Keratinocyte (primary cell): ENCODE measurements at regions not wholly inside any gene's neighbourhood (a gene's known extent, or its start where the extent isn't known, plus 50 kb on each side); places are given as distances from the start of the nearest gene placed in this dataset.

ENCODE experiments used
- DNase-seq: peaks from one replicate; pipeline ENCODE4 v3.0.0-alpha.2; 2011; ENCODE audit warnings: low read depth, missing footprints, low spot score
- FAIRE-seq: peaks from 2 replicates; lab custom pipeline; 2011; peaks lifted over from hg19 to GRCh38; lab: Jason Lieb, UNC
- H2AFZ ChIP-seq: 2 replicates; pipeline ENCODE4 v1.6.0; 2012; ENCODE audit warnings: low read length, control low read depth, inconsistent platforms; ENCODE audit not compliant: control insufficient read depth
- H3K27ac ChIP-seq: 2 replicates; pipeline ENCODE4 v1.5.1; 2011; ENCODE audit warnings: low read length; ENCODE audit not compliant: control insufficient read depth, insufficient read depth
- H3K27me3 ChIP-seq: 3 replicates; pipeline ENCODE4 v1.6.0; 2011; ENCODE audit warnings: low read length; ENCODE audit not compliant: control insufficient read depth, insufficient read depth; ENCODE audit errors: extremely low read depth
- H3K36me3 ChIP-seq, 2 experiments: 2 replicates in 1 of 2; 3 replicates in 1 of 2; pipeline ENCODE4 v1.5.1; 2011; ENCODE audit warnings: low read length in 2 of 2, mild to moderate bottlenecking in 1 of 2; ENCODE audit not compliant: control insufficient read depth in 2 of 2, insufficient read depth in 2 of 2; ENCODE audit errors: extremely low read depth in 1 of 2
- H3K4me1 ChIP-seq: 3 replicates; pipeline ENCODE4 v1.5.1; 2011; ENCODE audit warnings: low read length; ENCODE audit not compliant: control insufficient read depth, insufficient read depth; ENCODE audit errors: extremely low read depth
- H3K4me2 ChIP-seq: 3 replicates; pipeline ENCODE4 v1.6.0; 2011; ENCODE audit warnings: low read depth, low read length; ENCODE audit not compliant: control insufficient read depth, insufficient read depth; ENCODE audit errors: extremely low read depth
- H3K4me3 ChIP-seq, 3 experiments: fragments of 200-600 bp in 1 of 3; sonication (generic) in 1 of 3; 2 replicates in 2 of 3; 3 replicates in 1 of 3; pipeline ENCODE4 v1.5.1; 2011 to 2016; ENCODE audit warnings: low read length in 3 of 3, mild to moderate bottlenecking in 3 of 3, control low read depth in 2 of 3, inconsistent platforms in 1 of 3, low read depth in 1 of 3, mixed read lengths in 1 of 3, mixed run types in 1 of 3, moderate library complexity in 1 of 3; ENCODE audit not compliant: control insufficient read depth in 2 of 3, insufficient read depth in 2 of 3; ENCODE audit errors: extremely low read depth in 1 of 3
- H3K79me2 ChIP-seq: 2 replicates; pipeline ENCODE4 v1.6.0; 2012; ENCODE audit warnings: low read length; ENCODE audit not compliant: control insufficient read depth, insufficient read depth
- H3K9ac ChIP-seq: 3 replicates; pipeline ENCODE4 v1.6.0; 2011; ENCODE audit warnings: low read length; ENCODE audit not compliant: control insufficient read depth, insufficient read depth; ENCODE audit errors: extremely low read depth
- H3K9me1 ChIP-seq: 3 replicates; pipeline ENCODE4 v1.6.0; 2011; ENCODE audit warnings: low read length; ENCODE audit not compliant: control insufficient read depth, insufficient read depth; ENCODE audit errors: extremely low read depth
- H3K9me3 ChIP-seq: 2 replicates; pipeline ENCODE4 v1.5.1; 2012; ENCODE audit warnings: low read depth, low read length; ENCODE audit not compliant: control insufficient read depth
- H4K20me1 ChIP-seq: 3 replicates; pipeline ENCODE4 v1.6.0; 2011; ENCODE audit warnings: low read length; ENCODE audit not compliant: control insufficient read depth, insufficient read depth; ENCODE audit errors: extremely low read depth
- EZH2 ChIP-seq: IDR thresholded peaks from one replicate; pipeline ENCODE4 v1.6.1; 2012; ENCODE audit warnings: inconsistent platforms, mild to moderate bottlenecking, low read length, moderate library complexity
- dilution Hi-C: fragments of 300-500 bp; cut with MboI; formaldehyde crosslinking; loops from one replicate; pipeline ENCODE4 v1.7.0; 2020; ENCODE audit warnings: low sequenced_read_pairs; ENCODE audit not compliant: extremely low pct_ligation_motif_present
- TF ChIP-seq, protein P1 (sequence below), 3 experiments: IDR thresholded peaks in 1 of 3; conservative IDR thresholded peaks in 1 of 3; optimal IDR thresholded peaks in 1 of 3; 2 replicates in 2 of 3; 3 replicates in 1 of 3; pipeline versions ENCODE3 to v1.5.1; 2011; ENCODE audit warnings: low read length in 3 of 3, mild to moderate bottlenecking in 3 of 3, moderate library complexity in 2 of 3, control low read depth in 1 of 3, inconsistent platforms in 1 of 3; ENCODE audit not compliant: insufficient read depth in 2 of 3; ENCODE audit errors: extremely low read depth in 1 of 3

DNA sequence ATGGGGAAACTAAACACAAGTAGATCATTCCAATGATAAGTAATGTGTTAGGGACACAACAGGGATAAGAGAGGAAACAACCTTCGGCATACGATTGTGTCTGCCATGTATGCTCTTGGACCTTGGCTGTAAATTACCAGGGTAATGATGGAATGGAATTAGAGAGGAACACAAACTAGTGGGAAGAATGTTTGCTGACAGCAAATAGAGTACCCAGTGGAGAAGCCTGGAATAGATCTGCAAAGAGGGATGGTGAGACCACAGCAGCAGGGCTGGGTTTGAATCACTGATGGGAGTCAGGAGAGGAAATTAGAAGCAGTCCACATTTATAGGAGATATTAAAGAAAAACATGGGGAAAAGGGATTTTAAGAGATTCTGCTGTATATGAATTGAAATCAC lies 172.8 kb downstream of the LRIG3 start:
- Histone ChIP-seq H4K20me1 (no peaks in the 10 kb centered on the region), H3K36me3 (no peaks in the 10 kb centered on the region)
- FAIRE-seq = no peak

DNA sequence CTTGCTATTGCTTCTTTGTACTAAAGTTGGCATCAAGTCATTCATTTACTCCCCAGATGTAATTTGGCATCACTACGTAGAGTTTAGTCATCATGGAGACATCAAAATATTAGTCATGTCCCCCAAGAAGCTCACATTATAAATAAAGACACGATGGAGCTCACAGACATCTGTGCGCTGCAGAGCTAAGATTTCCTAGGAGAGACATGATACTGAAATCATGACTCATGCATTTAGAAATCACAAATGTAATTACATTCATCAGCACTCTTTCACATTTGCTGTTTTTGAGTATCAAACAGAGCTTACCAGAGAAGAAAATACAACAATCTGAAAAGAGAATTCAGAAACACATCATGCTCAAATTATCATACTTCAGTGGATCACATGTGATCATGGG lies 169.8 kb downstream of the LRIG3 start:
- DNase-seq (peak; percentile 59), FAIRE-seq (peak; percentile 80)
- H2AFZ ChIP-seq = no peak overlapping the region
- no peak overlapping the region for H3K4me2 ChIP-seq
- TF ChIP-seq EZH2 = no peak
- TF ChIP-seq, protein P1, sequence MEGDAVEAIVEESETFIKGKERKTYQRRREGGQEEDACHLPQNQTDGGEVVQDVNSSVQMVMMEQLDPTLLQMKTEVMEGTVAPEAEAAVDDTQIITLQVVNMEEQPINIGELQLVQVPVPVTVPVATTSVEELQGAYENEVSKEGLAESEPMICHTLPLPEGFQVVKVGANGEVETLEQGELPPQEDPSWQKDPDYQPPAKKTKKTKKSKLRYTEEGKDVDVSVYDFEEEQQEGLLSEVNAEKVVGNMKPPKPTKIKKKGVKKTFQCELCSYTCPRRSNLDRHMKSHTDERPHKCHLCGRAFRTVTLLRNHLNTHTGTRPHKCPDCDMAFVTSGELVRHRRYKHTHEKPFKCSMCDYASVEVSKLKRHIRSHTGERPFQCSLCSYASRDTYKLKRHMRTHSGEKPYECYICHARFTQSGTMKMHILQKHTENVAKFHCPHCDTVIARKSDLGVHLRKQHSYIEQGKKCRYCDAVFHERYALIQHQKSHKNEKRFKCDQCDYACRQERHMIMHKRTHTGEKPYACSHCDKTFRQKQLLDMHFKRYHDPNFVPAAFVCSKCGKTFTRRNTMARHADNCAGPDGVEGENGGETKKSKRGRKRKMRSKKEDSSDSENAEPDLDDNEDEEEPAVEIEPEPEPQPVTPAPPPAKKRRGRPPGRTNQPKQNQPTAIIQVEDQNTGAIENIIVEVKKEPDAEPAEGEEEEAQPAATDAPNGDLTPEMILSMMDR (optimal IDR thresholded peaks at IDR 0.05 in 1 of 3, IDR thresholded peaks at IDR 0.05 in 1 of 3, conservative IDR thresholded peaks at IDR 0.05 in 1 of 3; ENCODE audit: extremely low read depth in 1 of 3, insufficient read depth in 2 of 3, low read length in 3 of 3) = no peak
- dilution Hi-C loops = no loop called here
- H3K79me2 ChIP-seq = no peaks in the 10 kb centered on the region
- H3K9me3 ChIP-seq = no peaks in the 10 kb centered on the region
- H3K27me3 ChIP-seq = no peaks in the 10 kb centered on the region
- H3K9me1 ChIP-seq = no peaks in the 10 kb centered on the region
- no peaks in the 10 kb centered on the region for H3K36me3 ChIP-seq
- H3K4me3 ChIP-seq = no peak overlapping the region
- H4K20me1 ChIP-seq = no peaks in the 10 kb centered on the region
- H3K9ac ChIP-seq = no peak overlapping the region
- no peaks in the 10 kb centered on the region for H3K4me1 ChIP-seq
- H3K27ac ChIP-seq = peak overlapping the region; percentile 2

More for the DNA sequence above, 172.8 kb downstream of the LRIG3 start:
- DNase-seq = no peak
- Histone ChIP-seq H3K4me3 (no peak overlapping the region), H3K79me2 (no peaks in the 10 kb centered on the region), H3K9me3 (no peaks in the 10 kb centered on the region), H3K9me1 (no peaks in the 10 kb centered on the region), H3K27ac (no peak overlapping the region), H3K4me1 (no peaks in the 10 kb centered on the region), H2AFZ (no peak overlapping the region), H3K27me3 (no peaks in the 10 kb centered on the region), H3K9ac (no peak overlapping the region), H3K4me2 (no peak overlapping the region)
- dilution Hi-C loops = no loop called here
- TF ChIP-seq, protein P1 (optimal IDR thresholded peaks at IDR 0.05 in 1 of 3, IDR thresholded peaks at IDR 0.05 in 1 of 3, conservative IDR thresholded peaks at IDR 0.05 in 1 of 3; ENCODE audit: extremely low read depth in 1 of 3, insufficient read depth in 2 of 3, low read length in 3 of 3) = no peak
- no peak for TF ChIP-seq EZH2
